ENCODE measurements at regions not wholly inside any gene's neighbourhood (a gene's known extent, or its start where the extent isn't known, plus 50 kb on each side); places are given as distances from the start of the nearest gene placed in this dataset.

DNA sequence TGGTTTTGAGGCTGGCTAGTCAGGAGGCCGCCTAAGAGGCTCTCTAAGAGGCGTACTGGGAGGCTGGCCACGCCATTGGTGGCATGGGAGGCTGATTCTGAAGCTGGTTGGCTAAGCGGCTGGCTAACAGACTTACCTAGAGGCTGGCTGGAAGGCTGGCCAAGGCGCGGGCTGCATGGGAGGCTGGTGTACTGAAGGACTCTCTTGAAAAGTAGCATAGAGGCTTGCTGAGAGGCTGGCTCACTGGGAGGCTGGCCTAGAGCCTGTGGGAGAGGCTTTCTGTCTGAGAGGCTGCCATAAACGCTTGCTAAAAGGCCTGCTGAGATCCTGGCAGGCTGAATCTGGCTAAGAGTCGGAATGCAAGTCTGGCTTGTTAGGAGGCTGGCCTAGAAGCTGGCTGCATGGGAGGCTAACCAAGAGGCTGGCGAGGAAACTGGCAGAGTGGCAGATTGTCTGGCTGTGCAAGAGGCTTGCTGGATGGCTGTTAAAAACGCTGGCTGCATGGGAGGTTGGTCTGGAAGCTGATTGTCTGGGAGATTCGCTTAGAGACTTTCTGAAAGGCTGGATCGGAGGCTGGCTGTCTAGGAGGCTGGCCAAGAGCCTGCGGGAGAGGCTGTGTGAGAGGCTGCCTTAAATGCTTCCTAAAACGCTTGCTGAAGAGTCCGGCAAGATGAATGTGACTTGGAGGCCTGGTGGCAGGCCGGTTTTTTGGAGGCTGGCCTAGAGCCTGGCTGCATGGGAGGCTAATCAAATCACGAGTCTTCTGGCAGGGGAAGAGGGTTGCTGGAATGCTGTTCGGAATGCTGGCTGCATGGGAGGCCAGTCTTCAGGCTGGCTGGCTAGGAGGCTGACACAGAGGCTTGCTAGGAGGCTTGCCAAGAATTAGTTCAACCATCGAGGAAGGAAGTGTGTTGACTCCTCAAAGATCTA lies 134.2 kb downstream of the OR13A1 start:
- H3K9me3 ChIP-seq (ENCODE audit: control insufficient read depth, low read depth, low read length), result no peaks in the 10 kb centered on the region
- no peaks in the 10 kb centered on the region for H3K36me3 ChIP-seq (ENCODE audit: control insufficient read depth in 2 of 2, extremely low read depth in 1 of 2, insufficient read depth in 2 of 2, low read length in 2 of 2)
- no peaks in the 10 kb centered on the region for H3K9me1 ChIP-seq (ENCODE audit: control insufficient read depth, extremely low read depth, insufficient read depth, low read length)
- dilution Hi-C loops (cut with MboI; ENCODE audit: extremely low pct_ligation_motif_present, low sequenced_read_pairs), result no loop called here
- H3K27me3 ChIP-seq (ENCODE audit: control insufficient read depth, extremely low read depth, insufficient read depth, low read length), result no peaks in the 10 kb centered on the region
- H3K27ac ChIP-seq (ENCODE audit: control insufficient read depth, insufficient read depth, low read length), result no peak overlapping the region
- no peaks in the 10 kb centered on the region for H4K20me1 ChIP-seq (ENCODE audit: control insufficient read depth, extremely low read depth, insufficient read depth, low read length)
- H2AFZ ChIP-seq (ENCODE audit: control insufficient read depth, low read length), result no peak overlapping the region
- FAIRE-seq, result no peak
- H3K4me2 ChIP-seq (ENCODE audit: control insufficient read depth, extremely low read depth, insufficient read depth, low read depth, low read length), result no peak overlapping the region
- H3K79me2 ChIP-seq (ENCODE audit: control insufficient read depth, insufficient read depth, low read length), result no peaks in the 10 kb centered on the region
- no peak overlapping the region for H3K9ac ChIP-seq (ENCODE audit: control insufficient read depth, extremely low read depth, insufficient read depth, low read length)
- H3K4me1 ChIP-seq (ENCODE audit: control insufficient read depth, extremely low read depth, insufficient read depth, low read length), result no peaks in the 10 kb centered on the region
- DNase-seq (ENCODE audit: low read depth, low spot score), result no peak
- no peak overlapping the region for H3K4me3 ChIP-seq (ENCODE audit: control insufficient read depth in 2 of 3, extremely low read depth in 1 of 3, insufficient read depth in 2 of 3, low read depth in 1 of 3, low read length in 3 of 3)
- TF ChIP-seq, protein P1, sequence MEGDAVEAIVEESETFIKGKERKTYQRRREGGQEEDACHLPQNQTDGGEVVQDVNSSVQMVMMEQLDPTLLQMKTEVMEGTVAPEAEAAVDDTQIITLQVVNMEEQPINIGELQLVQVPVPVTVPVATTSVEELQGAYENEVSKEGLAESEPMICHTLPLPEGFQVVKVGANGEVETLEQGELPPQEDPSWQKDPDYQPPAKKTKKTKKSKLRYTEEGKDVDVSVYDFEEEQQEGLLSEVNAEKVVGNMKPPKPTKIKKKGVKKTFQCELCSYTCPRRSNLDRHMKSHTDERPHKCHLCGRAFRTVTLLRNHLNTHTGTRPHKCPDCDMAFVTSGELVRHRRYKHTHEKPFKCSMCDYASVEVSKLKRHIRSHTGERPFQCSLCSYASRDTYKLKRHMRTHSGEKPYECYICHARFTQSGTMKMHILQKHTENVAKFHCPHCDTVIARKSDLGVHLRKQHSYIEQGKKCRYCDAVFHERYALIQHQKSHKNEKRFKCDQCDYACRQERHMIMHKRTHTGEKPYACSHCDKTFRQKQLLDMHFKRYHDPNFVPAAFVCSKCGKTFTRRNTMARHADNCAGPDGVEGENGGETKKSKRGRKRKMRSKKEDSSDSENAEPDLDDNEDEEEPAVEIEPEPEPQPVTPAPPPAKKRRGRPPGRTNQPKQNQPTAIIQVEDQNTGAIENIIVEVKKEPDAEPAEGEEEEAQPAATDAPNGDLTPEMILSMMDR (optimal IDR thresholded peaks at IDR 0.05 in 1 of 3, IDR thresholded peaks at IDR 0.05 in 1 of 3, conservative IDR thresholded peaks at IDR 0.05 in 1 of 3; ENCODE audit: extremely low read depth in 1 of 3, insufficient read depth in 2 of 3, low read length in 3 of 3), result no peak
- no peak for TF ChIP-seq EZH2 (IDR thresholded peaks at IDR 0.05; ENCODE audit: low read length)

DNA sequence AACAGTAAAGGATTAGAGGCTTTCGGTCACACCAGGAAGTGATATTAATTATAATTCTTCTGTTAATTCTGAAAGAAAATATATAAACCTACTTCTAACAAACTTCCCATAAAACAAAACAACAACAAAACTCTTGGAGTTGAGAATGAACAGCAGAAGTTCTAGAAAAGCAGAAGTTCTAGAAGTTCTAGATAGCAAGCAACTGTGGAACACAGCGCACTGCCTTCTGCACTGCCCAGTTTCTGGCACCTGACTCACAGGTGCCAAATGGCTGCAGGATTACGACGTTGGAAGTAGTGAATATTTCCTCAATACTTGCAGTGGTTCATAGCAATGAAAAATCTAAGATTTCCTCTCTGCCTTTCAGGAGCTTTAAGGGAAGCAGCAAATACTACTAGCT lies 132.2 kb downstream of the OR13A1 start:
- Histone ChIP-seq H3K27ac (ENCODE audit: control insufficient read depth, insufficient read depth, low read length) (no peak overlapping the region), H3K4me3 (ENCODE audit: control insufficient read depth in 2 of 3, extremely low read depth in 1 of 3, insufficient read depth in 2 of 3, low read depth in 1 of 3, low read length in 3 of 3) (no peak overlapping the region), H3K27me3 (ENCODE audit: control insufficient read depth, extremely low read depth, insufficient read depth, low read length) (no peaks in the 10 kb centered on the region), H2AFZ (ENCODE audit: control insufficient read depth, low read length) (no peak overlapping the region), H3K9me3 (ENCODE audit: control insufficient read depth, low read depth, low read length) (no peaks in the 10 kb centered on the region), H3K4me2 (ENCODE audit: control insufficient read depth, extremely low read depth, insufficient read depth, low read depth, low read length) (no peak overlapping the region), H3K36me3 (ENCODE audit: control insufficient read depth in 2 of 2, extremely low read depth in 1 of 2, insufficient read depth in 2 of 2, low read length in 2 of 2) (no peaks in the 10 kb centered on the region), H3K4me1 (ENCODE audit: control insufficient read depth, extremely low read depth, insufficient read depth, low read length) (no peaks in the 10 kb centered on the region), H3K79me2 (ENCODE audit: control insufficient read depth, insufficient read depth, low read length) (no peaks in the 10 kb centered on the region), H3K9me1 (ENCODE audit: control insufficient read depth, extremely low read depth, insufficient read depth, low read length) (no peaks in the 10 kb centered on the region), H4K20me1 (ENCODE audit: control insufficient read depth, extremely low read depth, insufficient read depth, low read length) (no peaks in the 10 kb centered on the region), H3K9ac (ENCODE audit: control insufficient read depth, extremely low read depth, insufficient read depth, low read length) (no peak overlapping the region)
- FAIRE-seq (no peak), DNase-seq (ENCODE audit: low read depth, low spot score) (no peak)
- dilution Hi-C loops (cut with MboI; ENCODE audit: extremely low pct_ligation_motif_present, low sequenced_read_pairs), result no loop called here
- TF ChIP-seq, protein P1 (optimal IDR thresholded peaks at IDR 0.05 in 1 of 3, IDR thresholded peaks at IDR 0.05 in 1 of 3, conservative IDR thresholded peaks at IDR 0.05 in 1 of 3; ENCODE audit: extremely low read depth in 1 of 3, insufficient read depth in 2 of 3, low read length in 3 of 3), result no peak
- no peak for TF ChIP-seq EZH2 (IDR thresholded peaks at IDR 0.05; ENCODE audit: low read length)

All from keratinocyte (primary cell).